Left ventricle myocardium inferior (tissue), 1 donor: ENCODE measurements at regions not wholly inside any gene's neighbourhood (a gene's known extent, or its start where the extent isn't known, plus 50 kb on each side); places are given as distances from the start of the nearest gene placed in this dataset.

ENCODE experiments used
- DNase-seq: peaks from one replicate; pipeline ENCODE4 v3.0.0-alpha.2; 2020
- H3K27ac ChIP-seq: fragments of 200-600 bp; replicated peaks from 2 replicates; pipeline ENCODE4 v1.8.0; 2021
- H3K27me3 ChIP-seq: fragments of 200-600 bp; 2 replicates; pipeline ENCODE4 v1.8.0; 2021; ENCODE audit warnings: low read depth
- H3K36me3 ChIP-seq: fragments of 200-600 bp; 2 replicates; pipeline ENCODE4 v1.8.0; 2021
- H3K4me1 ChIP-seq: fragments of 200-600 bp; 2 replicates; pipeline ENCODE4 v1.8.0; 2021
- H3K4me3 ChIP-seq: fragments of 200-600 bp; 2 replicates; pipeline ENCODE4 v1.8.0; 2021; ENCODE audit warnings: mild to moderate bottlenecking, moderate library complexity
- H3K9me3 ChIP-seq: fragments of 200-600 bp; replicated peaks from 2 replicates; pipeline ENCODE4 v1.8.0; 2021
- intact Hi-C: fragments of 100-400 bp; cut with micrococcal nuclease; formaldehyde crosslinking; loops from one replicate; pipeline ENCODE4 v1.11.0; 2022
- TF ChIP-seq, protein P1 (sequence below): fragments of 200-600 bp; IDR thresholded peaks from 2 replicates; pipeline ENCODE4 v1.8.0; 2021; ENCODE audit warnings: antibody characterized with exemption, mild to moderate bottlenecking, borderline replicate concordance
- donor health status: DM: no; HTN: yes; CAD: no; lungs with severe emphysema.

DNA sequence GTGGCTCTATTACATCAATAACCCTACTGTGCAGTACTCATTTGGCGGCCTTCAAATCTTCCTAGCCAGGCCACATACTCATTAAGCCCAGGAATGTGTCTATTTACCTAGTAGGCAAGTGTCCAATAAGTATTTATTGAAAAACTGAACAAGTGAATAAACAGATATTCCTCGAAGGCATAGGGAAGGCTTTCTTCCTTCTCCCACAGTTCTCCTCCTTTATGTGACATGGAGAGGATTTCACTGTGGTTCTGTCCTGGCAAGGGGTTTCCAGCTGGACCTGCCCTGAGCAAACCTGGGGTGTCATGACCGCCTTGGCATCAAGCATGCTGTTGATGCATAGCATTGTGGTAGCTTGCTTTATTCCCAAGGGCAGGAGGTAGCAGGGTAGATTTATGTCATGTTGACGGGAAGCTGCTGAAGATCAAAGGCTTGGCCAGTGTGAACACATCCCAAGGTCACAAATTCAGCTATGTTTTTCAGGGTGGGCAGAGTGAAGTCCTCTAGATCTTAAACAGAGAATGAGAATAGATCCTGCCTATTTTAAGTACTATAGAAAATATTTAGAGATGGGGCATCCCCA lies 195.1 kb downstream of the INHBA start:
- DNase-seq = no peak
- Histone ChIP-seq H3K4me3 (no peak overlapping the region), H3K27me3 (peaks cover 9% of the 10 kb centered on the region), H3K4me1 (no peaks in the 10 kb centered on the region), H3K36me3 (no peaks in the 10 kb centered on the region), H3K9me3 (no peaks in the 10 kb centered on the region), H3K27ac (no peak overlapping the region)
- intact Hi-C loops = no loop called here
- TF ChIP-seq, protein P1, sequence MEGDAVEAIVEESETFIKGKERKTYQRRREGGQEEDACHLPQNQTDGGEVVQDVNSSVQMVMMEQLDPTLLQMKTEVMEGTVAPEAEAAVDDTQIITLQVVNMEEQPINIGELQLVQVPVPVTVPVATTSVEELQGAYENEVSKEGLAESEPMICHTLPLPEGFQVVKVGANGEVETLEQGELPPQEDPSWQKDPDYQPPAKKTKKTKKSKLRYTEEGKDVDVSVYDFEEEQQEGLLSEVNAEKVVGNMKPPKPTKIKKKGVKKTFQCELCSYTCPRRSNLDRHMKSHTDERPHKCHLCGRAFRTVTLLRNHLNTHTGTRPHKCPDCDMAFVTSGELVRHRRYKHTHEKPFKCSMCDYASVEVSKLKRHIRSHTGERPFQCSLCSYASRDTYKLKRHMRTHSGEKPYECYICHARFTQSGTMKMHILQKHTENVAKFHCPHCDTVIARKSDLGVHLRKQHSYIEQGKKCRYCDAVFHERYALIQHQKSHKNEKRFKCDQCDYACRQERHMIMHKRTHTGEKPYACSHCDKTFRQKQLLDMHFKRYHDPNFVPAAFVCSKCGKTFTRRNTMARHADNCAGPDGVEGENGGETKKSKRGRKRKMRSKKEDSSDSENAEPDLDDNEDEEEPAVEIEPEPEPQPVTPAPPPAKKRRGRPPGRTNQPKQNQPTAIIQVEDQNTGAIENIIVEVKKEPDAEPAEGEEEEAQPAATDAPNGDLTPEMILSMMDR = no peak

DNA sequence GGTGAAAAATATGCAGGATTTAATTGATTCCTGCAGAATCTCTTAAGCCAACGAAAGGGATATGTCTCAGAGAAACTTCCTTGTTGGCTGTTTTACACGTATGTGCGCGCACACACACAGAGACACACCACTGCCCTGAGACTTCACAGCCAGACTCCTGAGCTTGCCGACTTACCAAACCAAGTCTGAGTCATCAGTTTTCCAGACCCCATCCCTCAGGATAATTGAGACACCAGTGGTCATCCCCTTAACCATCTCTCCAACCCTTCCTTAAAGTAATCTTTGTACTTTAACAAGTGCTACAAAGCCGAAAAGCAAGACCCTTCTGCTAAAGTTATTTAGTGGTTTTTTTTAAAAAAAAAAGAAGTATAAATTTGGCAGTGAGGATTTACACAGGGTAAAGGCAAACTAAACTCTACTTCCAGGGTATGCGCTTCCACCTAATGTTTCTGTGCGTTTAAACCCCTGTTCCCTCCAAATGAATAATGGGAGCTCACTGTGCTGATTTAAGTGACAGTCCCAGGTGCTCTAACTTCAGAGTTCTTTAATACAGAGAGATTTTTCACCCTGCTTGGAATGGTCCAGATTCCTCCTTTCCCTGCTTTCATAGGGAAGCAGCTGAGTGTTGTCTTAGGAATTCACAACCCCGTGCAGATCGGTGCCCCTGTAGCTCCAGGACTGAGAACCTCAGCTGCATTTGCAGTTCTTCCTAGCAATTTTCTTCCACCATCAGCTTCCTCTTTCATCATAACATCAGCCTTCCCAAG lies 198.5 kb downstream of the INHBA start:
- intact Hi-C loops = no loop called here
- H3K4me3 ChIP-seq = no peak overlapping the region
- TF ChIP-seq, protein P1 = no peak
- no peaks in the 10 kb centered on the region for H3K36me3 ChIP-seq
- DNase-seq = no peak
- no peaks in the 10 kb centered on the region for H3K9me3 ChIP-seq
- peaks cover 9% of the 10 kb centered on the region for H3K27me3 ChIP-seq
- H3K27ac ChIP-seq = no peak overlapping the region
- H3K4me1 ChIP-seq = no peaks in the 10 kb centered on the region

DNA sequence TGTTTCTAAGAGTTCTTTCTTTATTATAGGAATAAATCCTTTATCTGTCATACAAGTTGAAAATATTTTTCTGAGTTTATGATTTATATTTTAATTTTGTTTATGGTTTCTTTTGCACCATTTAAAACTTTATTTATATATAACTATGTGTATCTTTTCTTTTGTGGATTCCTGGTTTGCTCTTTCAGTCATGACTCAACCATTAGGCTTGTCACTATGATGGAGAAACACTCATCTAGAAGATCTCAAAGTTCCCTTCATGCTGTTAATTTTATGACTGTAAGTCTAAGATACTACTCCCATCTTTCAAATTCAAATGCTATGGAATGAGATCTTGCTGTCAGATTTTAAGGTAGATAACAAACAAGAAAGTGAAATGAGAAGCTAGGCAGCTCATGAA lies 199.5 kb downstream of the INHBA start:
- TF ChIP-seq, protein P1 = no peak
- H3K4me3 ChIP-seq = no peak overlapping the region
- no peaks in the 10 kb centered on the region for H3K36me3 ChIP-seq
- intact Hi-C loops = no loop called here
- H3K9me3 ChIP-seq = no peaks in the 10 kb centered on the region
- no peak overlapping the region for H3K27ac ChIP-seq
- H3K27me3 ChIP-seq = peaks cover 9% of the 10 kb centered on the region
- no peak for DNase-seq
- no peaks in the 10 kb centered on the region for H3K4me1 ChIP-seq

DNA sequence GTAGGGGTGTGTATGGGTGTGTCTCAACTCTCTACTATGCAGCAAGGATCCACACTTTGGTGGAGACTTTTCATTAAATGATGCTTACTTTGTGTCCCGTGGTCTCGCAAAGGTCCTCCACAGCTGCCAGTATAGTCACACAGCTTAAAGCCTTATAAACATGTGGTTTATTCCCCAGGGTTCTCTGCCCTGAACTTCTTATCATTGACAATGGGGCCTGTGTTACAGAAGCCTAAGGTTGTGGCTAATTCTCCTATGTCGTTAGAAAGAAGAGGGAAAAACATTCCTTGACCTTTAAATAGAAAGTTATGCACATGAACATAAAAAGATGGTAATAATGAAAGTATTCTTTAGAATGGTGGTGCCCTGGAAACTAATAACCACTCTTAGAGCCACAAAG lies 201.4 kb downstream of the INHBA start:
- no peak overlapping the region for H3K4me3 ChIP-seq
- no peaks in the 10 kb centered on the region for H3K9me3 ChIP-seq
- H3K27me3 ChIP-seq = peaks cover 9% of the 10 kb centered on the region
- no peak for DNase-seq
- H3K4me1 ChIP-seq = no peaks in the 10 kb centered on the region
- TF ChIP-seq, protein P1 = no peak
- no peaks in the 10 kb centered on the region for H3K36me3 ChIP-seq
- H3K27ac ChIP-seq = no peak overlapping the region
- intact Hi-C loops = no loop called here

DNA sequence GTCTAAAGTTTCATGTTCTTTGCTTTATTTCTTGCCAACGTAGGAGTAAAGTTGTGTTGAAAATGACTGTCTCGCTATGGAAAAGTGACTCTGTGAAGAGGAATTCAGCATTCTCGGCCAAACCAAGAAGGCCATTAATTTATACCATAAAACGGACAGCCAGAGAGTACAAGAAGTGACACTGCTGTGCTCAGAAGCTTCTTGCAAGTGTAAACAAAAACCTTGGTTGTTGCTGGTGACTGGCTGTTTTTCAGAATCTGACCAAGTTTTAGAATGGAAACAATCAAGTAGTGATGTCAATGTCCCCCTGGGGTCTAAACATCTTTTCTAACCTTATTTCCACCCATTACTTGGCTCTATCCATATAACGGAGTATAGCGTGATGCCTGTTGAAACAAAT lies 201.9 kb downstream of the INHBA start:
- H3K27me3 ChIP-seq = peaks cover 5% of the 10 kb centered on the region
- H3K36me3 ChIP-seq = no peaks in the 10 kb centered on the region
- H3K27ac ChIP-seq = no peak overlapping the region
- H3K4me3 ChIP-seq = no peak overlapping the region
- no peak for DNase-seq
- no peaks in the 10 kb centered on the region for H3K9me3 ChIP-seq
- intact Hi-C loops = no loop called here
- TF ChIP-seq, protein P1 = no peak
- H3K4me1 ChIP-seq = no peaks in the 10 kb centered on the region
